ENCODE measurements at regions not wholly inside any gene's neighbourhood (a gene's known extent, or its start where the extent isn't known, plus 50 kb on each side); places are given as distances from the start of the nearest gene placed in this dataset.

DNA sequence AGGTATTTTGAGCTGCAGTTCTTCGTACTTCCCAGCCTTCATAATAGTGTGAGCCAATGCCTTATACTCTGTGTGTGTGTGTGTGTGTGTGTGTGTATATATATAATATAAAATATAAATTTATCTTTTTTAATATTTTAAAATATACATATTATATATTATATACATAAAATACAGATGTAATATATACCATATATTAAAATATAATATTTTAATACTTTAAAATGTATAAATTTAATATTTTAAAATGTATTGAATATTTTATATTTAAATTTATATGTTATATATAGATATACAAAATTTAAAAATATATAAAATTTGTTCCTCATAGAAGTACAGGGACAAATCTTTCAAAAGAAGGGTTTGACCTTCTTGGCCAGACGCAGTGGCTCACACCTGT, 53.7 kb upstream of the CARD18 start (continued):
- TF ChIP-seq, protein P1, sequence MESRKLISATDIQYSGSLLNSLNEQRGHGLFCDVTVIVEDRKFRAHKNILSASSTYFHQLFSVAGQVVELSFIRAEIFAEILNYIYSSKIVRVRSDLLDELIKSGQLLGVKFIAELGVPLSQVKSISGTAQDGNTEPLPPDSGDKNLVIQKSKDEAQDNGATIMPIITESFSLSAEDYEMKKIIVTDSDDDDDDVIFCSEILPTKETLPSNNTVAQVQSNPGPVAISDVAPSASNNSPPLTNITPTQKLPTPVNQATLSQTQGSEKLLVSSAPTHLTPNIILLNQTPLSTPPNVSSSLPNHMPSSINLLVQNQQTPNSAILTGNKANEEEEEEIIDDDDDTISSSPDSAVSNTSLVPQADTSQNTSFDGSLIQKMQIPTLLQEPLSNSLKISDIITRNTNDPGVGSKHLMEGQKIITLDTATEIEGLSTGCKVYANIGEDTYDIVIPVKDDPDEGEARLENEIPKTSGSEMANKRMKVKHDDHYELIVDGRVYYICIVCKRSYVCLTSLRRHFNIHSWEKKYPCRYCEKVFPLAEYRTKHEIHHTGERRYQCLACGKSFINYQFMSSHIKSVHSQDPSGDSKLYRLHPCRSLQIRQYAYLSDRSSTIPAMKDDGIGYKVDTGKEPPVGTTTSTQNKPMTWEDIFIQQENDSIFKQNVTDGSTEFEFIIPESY (IDR thresholded peaks at IDR 0.05; ENCODE audit: extremely low read depth, insufficient replicate concordance, low read length): no peak
- no peak for TF ChIP-seq TCF7L2 (IDR thresholded peaks at IDR 0.05; ENCODE audit: borderline replicate concordance, extremely low read depth, insufficient read depth, insufficient read length)
- no peak for TF ChIP-seq POLR2AphosphoS5 (IDR thresholded peaks at IDR 0.05; ENCODE audit: low read depth, low read length)

DNA sequence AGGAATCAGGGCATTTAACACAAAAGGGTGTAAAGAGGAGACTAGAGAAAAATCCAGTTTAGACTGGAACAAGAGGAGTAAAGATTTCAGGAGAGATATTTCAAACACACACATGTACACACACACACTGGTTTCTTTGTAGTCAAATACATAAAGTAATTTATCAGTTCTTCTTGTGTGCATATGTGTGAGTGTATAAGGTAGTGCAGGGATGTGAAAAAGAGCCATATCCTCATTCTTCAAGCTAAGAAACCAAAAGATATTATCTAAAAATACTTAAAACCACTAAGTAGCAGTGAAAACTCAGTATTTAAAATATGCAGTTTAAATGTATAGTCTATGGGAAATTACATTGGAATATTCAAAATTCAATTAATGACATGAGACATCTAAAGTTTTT, 52.5 kb upstream of the CARD18 start:
- ChIA-PET POLR2A (no interaction called here), RAD21 (ENCODE audit: low non-redundant PET in 1 of 2, low total read pairs in 2 of 2, uncharacterized antibody in 2 of 2, unreplicated experiment in 2 of 2) (no interaction called here), CTCF (no interaction called here)
- no TSS peak for BruUV-seq (replicated peaks)
- intact Hi-C loops (cut with micrococcal nuclease): no loop called here
- H3K27me3 ChIP-seq (ENCODE audit: insufficient read depth, low read length): no peaks in the 10 kb centered on the region
- no peak overlapping the region for H2AFZ ChIP-seq (ENCODE audit: low read depth, low read length, poor library complexity, severe bottlenecking)
- no peaks in the 10 kb centered on the region for H3K9me2 ChIP-seq (ENCODE audit: insufficient read depth)
- no peak for DNase-seq (ENCODE audit: low read depth, low spot score)
- no peaks in the 10 kb centered on the region for H3K9me3 ChIP-seq (ENCODE audit: control insufficient read depth in 1 of 2, insufficient read depth in 1 of 2, low read depth in 1 of 2, low read length in 2 of 2)
- H3K4me2 ChIP-seq (ENCODE audit: low read length): no peak overlapping the region
- no peak for ATAC-seq
- no peak overlapping the region for H3K27ac ChIP-seq (ENCODE audit: low read depth, low read length)
- no peaks in the 10 kb centered on the region for H4K20me1 ChIP-seq (ENCODE audit: insufficient read depth)
- TF ChIP-seq EZH2phosphoT487 (IDR thresholded peaks at IDR 0.05; ENCODE audit: borderline replicate concordance) (no peak), ZNF274 (IDR thresholded peaks at IDR 0.05; ENCODE audit: low read depth, low read length) (no peak), SRF (IDR thresholded peaks at IDR 0.05; ENCODE audit: low read depth) (no peak), ELF1 (IDR thresholded peaks at IDR 0.05; ENCODE audit: borderline replicate concordance, low read depth) (no peak), POLR2A (IDR thresholded peaks at IDR 0.05; ENCODE audit: borderline replicate concordance, extremely low read depth, insufficient read depth, insufficient read length) (no peak), RAD21 (IDR thresholded peaks at IDR 0.05; ENCODE audit: low read depth) (no peak), SIN3A (IDR thresholded peaks at IDR 0.05; ENCODE audit: low read depth) (no peak), YY1 (IDR thresholded peaks at IDR 0.05; ENCODE audit: extremely low read depth, insufficient replicate concordance, low read depth, low read length) (no peak), EGR1 (IDR thresholded peaks at IDR 0.05; ENCODE audit: low read depth) (no peak), ZFX (IDR thresholded peaks at IDR 0.05) (no peak), JUND (IDR thresholded peaks at IDR 0.05) (no peak), FOSL1 (IDR thresholded peaks at IDR 0.05; ENCODE audit: low read depth) (no peak), TCF7L2 (IDR thresholded peaks at IDR 0.05; ENCODE audit: borderline replicate concordance, extremely low read depth, insufficient read depth, insufficient read length) (no peak), SP1 (IDR thresholded peaks at IDR 0.05; ENCODE audit: low read depth) (no peak)
- TF ChIP-seq, protein P1 (IDR thresholded peaks at IDR 0.05; ENCODE audit: extremely low read depth, insufficient replicate concordance, low read length): no peak
- TF ChIP-seq, protein P2, sequence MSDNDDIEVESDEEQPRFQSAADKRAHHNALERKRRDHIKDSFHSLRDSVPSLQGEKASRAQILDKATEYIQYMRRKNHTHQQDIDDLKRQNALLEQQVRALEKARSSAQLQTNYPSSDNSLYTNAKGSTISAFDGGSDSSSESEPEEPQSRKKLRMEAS (IDR thresholded peaks at IDR 0.05): no peak
- TF ChIP-seq, protein P3, sequence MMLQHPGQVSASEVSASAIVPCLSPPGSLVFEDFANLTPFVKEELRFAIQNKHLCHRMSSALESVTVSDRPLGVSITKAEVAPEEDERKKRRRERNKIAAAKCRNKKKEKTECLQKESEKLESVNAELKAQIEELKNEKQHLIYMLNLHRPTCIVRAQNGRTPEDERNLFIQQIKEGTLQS (IDR thresholded peaks at IDR 0.05): no peak
- TF ChIP-seq, protein P4, sequence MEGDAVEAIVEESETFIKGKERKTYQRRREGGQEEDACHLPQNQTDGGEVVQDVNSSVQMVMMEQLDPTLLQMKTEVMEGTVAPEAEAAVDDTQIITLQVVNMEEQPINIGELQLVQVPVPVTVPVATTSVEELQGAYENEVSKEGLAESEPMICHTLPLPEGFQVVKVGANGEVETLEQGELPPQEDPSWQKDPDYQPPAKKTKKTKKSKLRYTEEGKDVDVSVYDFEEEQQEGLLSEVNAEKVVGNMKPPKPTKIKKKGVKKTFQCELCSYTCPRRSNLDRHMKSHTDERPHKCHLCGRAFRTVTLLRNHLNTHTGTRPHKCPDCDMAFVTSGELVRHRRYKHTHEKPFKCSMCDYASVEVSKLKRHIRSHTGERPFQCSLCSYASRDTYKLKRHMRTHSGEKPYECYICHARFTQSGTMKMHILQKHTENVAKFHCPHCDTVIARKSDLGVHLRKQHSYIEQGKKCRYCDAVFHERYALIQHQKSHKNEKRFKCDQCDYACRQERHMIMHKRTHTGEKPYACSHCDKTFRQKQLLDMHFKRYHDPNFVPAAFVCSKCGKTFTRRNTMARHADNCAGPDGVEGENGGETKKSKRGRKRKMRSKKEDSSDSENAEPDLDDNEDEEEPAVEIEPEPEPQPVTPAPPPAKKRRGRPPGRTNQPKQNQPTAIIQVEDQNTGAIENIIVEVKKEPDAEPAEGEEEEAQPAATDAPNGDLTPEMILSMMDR (IDR thresholded peaks at IDR 0.05 in 2 of 3, conservative IDR thresholded peaks at IDR 0.05 in 1 of 3; ENCODE audit: borderline replicate concordance in 1 of 3, insufficient read depth in 1 of 3, low read depth in 2 of 3, low read length in 2 of 3): no peak
- no peak overlapping the region for H3K4me3 ChIP-seq (replicated peaks in 1 of 2; ENCODE audit: low read depth in 1 of 2, low read length in 2 of 2)
- H3K4me1 ChIP-seq (ENCODE audit: control insufficient read depth in 1 of 2, insufficient read depth in 2 of 2, low read length in 2 of 2): no peaks in the 10 kb centered on the region
- no peaks in the 10 kb centered on the region for H3K79me2 ChIP-seq (ENCODE audit: insufficient read depth, low read length)
- H3K9ac ChIP-seq (ENCODE audit: low read length): no peak overlapping the region
- no peaks in the 10 kb centered on the region for H3K36me3 ChIP-seq (ENCODE audit: control insufficient read depth in 1 of 2, insufficient read depth in 2 of 2, low read length in 2 of 2)

Data from HCT116 (cell line).